SK-N-SH (cell line): ENCODE measurements at regions not wholly inside any gene's neighbourhood (a gene's known extent, or its start where the extent isn't known, plus 50 kb on each side); places are given as distances from the start of the nearest gene placed in this dataset.

Experiments
- CTCF ChIA-PET: fragments of 300-600, 350-600 bp; formaldehyde crosslinking; extraction: SDS; loops from one replicate; lab custom pipeline; 2021; lab: Yijun Ruan, JAX
- POLR2A ChIA-PET: fragments of 350-600 bp; sonication (Branson Sonifier 250); formaldehyde crosslinking; extraction: SDS; loops from one replicate; lab custom pipeline; 2020; ENCODE audit warnings: antibody characterized with exemption, inconsistent platforms; lab: Yijun Ruan, JAX
- DNase-seq: peaks from one replicate; pipeline ENCODE4 v3.0.0; 2012
- H2AFZ ChIP-seq: fragments of 200-600 bp; sonication (generic); 2 replicates; pipeline ENCODE4 v1.8.1; 2016; ENCODE audit warnings: antibody characterized with exemption, mild to moderate bottlenecking, low read depth
- H3F3A ChIP-seq: fragments of 200-600 bp; sonication (generic); replicated peaks from 2 replicates; pipeline ENCODE3; 2016; ENCODE audit warnings: antibody characterized with exemption, mild to moderate bottlenecking; ENCODE audit not compliant: insufficient read depth
- H3K27ac ChIP-seq, 2 experiments: fragments of 200-500 bp in 1 of 2; fragments of 200-600 bp in 1 of 2; sonication (Bioruptor generic) in 1 of 2; sonication (generic), shearing (Covaris generic) in 1 of 2; 2 replicates each; pipeline versions ENCODE4 v1.5.1 to v1.6.1; 2014 to 2016; ENCODE audit warnings: low read depth in 2 of 2, inconsistent platforms in 1 of 2, low read length in 1 of 2, mild to moderate bottlenecking in 1 of 2, mixed read lengths in 1 of 2
- H3K27me3 ChIP-seq: fragments of 200-600 bp; sonication (generic), shearing (Covaris generic); 2 replicates; pipeline ENCODE4 v1.6.1; 2016; ENCODE audit warnings: mixed run types; ENCODE audit not compliant: insufficient read depth
- H3K36me3 ChIP-seq, 2 experiments: fragments of 200-500 bp in 1 of 2; fragments of 200-600 bp in 1 of 2; sonication (Bioruptor generic) in 1 of 2; sonication (generic) in 1 of 2; replicated peaks in 1 of 2; 2 replicates each; pipeline versions ENCODE3 to v1.5.1; 2014 to 2016; ENCODE audit warnings: low read length in 1 of 2, mild to moderate bottlenecking in 1 of 2; ENCODE audit not compliant: insufficient read depth in 2 of 2, control insufficient read depth in 1 of 2
- H3K4me1 ChIP-seq, 2 experiments: fragments of 200-500 bp in 1 of 2; fragments of 200-600 bp in 1 of 2; sonication (Bioruptor generic) in 1 of 2; sonication (generic), shearing (Covaris generic) in 1 of 2; 2 replicates each; pipeline versions ENCODE4 v1.5.1 to v1.6.1; 2014 to 2016; ENCODE audit warnings: low read depth in 1 of 2, low read length in 1 of 2, mixed run types in 1 of 2; ENCODE audit not compliant: insufficient read depth in 2 of 2, control insufficient read depth in 1 of 2
- H3K4me2 ChIP-seq: fragments of 200-600 bp; sonication (generic), shearing (Covaris generic); 2 replicates; pipeline ENCODE4 v1.6.1; 2017; ENCODE audit warnings: mixed run types
- H3K4me3 ChIP-seq, 2 experiments: fragments of 200-500 bp in 1 of 2; fragments of 200-600 bp in 1 of 2; sonication (Bioruptor generic) in 1 of 2; sonication (generic), shearing (Covaris generic) in 1 of 2; 2 replicates each; pipeline versions ENCODE4 v1.5.1 to v1.8.1; 2014 to 2016; ENCODE audit warnings: low read depth in 2 of 2, inconsistent platforms in 1 of 2, low read length in 1 of 2, mild to moderate bottlenecking in 1 of 2, mixed read lengths in 1 of 2, moderate library complexity in 1 of 2
- H3K79me2 ChIP-seq: fragments of 200-600 bp; sonication (generic); 2 replicates; pipeline ENCODE4 v1.8.1; 2017; ENCODE audit warnings: mild to moderate bottlenecking; ENCODE audit not compliant: insufficient read depth
- H3K9ac ChIP-seq: fragments of 200-600 bp; sonication (generic); 2 replicates; pipeline ENCODE4 v1.6.1; 2017; ENCODE audit warnings: mixed run types
- H3K9me2 ChIP-seq: fragments of 200-600 bp; sonication (generic); 2 replicates; pipeline ENCODE4 v1.6.1; 2017; ENCODE audit warnings: mixed run types
- H3K9me3 ChIP-seq: fragments of 200-600 bp; sonication (generic); 2 replicates; pipeline ENCODE4 v1.6.1; 2017; ENCODE audit warnings: mixed run types, mild to moderate bottlenecking, moderate library complexity
- H4K20me1 ChIP-seq: fragments of 200-600 bp; sonication (generic); 2 replicates; pipeline ENCODE4 v1.6.1; 2017; ENCODE audit warnings: mild to moderate bottlenecking, mixed run types; ENCODE audit not compliant: insufficient read depth
- CHD2 ChIP-seq: fragments of 150-350 bp; IDR thresholded peaks from 2 replicates; pipeline ENCODE4 v1.6.1; 2018; ENCODE audit warnings: low read length; ENCODE audit not compliant: partially characterized antibody
- ELF1 ChIP-seq: IDR thresholded peaks from 2 replicates; pipeline ENCODE4 v1.4.0; 2012
- EP300 ChIP-seq, 2 experiments: IDR thresholded peaks; 2 replicates each; pipeline versions ENCODE4 v1.4.0 to v1.6.1; 2012; ENCODE audit warnings: borderline replicate concordance in 1 of 2, low read depth in 1 of 2, low read length in 1 of 2
- FOSL2 ChIP-seq: IDR thresholded peaks from 2 replicates; pipeline ENCODE4 v1.4.0; 2012; ENCODE audit warnings: low read depth, mild to moderate bottlenecking, moderate library complexity, borderline replicate concordance
- GABPA ChIP-seq: IDR thresholded peaks from 2 replicates; pipeline ENCODE4 v1.4.0; 2012; ENCODE audit warnings: low read depth, mild to moderate bottlenecking
- MXI1 ChIP-seq: IDR thresholded peaks from 2 replicates; pipeline ENCODE4 v1.6.1; 2012; ENCODE audit warnings: mild to moderate bottlenecking, low read depth, low read length, improper control_type of control experiment
- POLR2AphosphoS5 ChIP-seq: IDR thresholded peaks from 2 replicates; pipeline ENCODE4 v1.6.1; 2012; ENCODE audit warnings: low read depth, low read length
- RXRA ChIP-seq: IDR thresholded peaks from 2 replicates; pipeline ENCODE4 v1.4.0; 2012; ENCODE audit warnings: low read depth, mild to moderate bottlenecking, borderline replicate concordance
- SMC3 ChIP-seq: IDR thresholded peaks from 2 replicates; pipeline ENCODE4 v1.6.1; 2012; ENCODE audit warnings: low read depth, low read length, improper control_type of control experiment
- WGBS: methylation state at CpG from one replicate; pipeline ENCODE4 v1.1.6; 2017; ENCODE audit warnings: low lambda C conversion rate; 5-methylcytosine and 5-hydroxymethylcytosine counted together
- TF ChIP-seq, protein P1 (sequence below): IDR thresholded peaks from 2 replicates; pipeline ENCODE4 v1.6.1; 2012; ENCODE audit warnings: mild to moderate bottlenecking, low read depth, low read length, moderate library complexity
- TF ChIP-seq, protein P2 (sequence below): IDR thresholded peaks from 2 replicates; pipeline ENCODE4 v1.4.0; 2012; ENCODE audit warnings: low read depth
- TF ChIP-seq, protein P3 (sequence below): fragments of 150-350 bp; IDR thresholded peaks from 2 replicates; pipeline ENCODE4 v1.6.1; 2016; ENCODE audit warnings: mild to moderate bottlenecking, low read depth, low read length

DNA sequence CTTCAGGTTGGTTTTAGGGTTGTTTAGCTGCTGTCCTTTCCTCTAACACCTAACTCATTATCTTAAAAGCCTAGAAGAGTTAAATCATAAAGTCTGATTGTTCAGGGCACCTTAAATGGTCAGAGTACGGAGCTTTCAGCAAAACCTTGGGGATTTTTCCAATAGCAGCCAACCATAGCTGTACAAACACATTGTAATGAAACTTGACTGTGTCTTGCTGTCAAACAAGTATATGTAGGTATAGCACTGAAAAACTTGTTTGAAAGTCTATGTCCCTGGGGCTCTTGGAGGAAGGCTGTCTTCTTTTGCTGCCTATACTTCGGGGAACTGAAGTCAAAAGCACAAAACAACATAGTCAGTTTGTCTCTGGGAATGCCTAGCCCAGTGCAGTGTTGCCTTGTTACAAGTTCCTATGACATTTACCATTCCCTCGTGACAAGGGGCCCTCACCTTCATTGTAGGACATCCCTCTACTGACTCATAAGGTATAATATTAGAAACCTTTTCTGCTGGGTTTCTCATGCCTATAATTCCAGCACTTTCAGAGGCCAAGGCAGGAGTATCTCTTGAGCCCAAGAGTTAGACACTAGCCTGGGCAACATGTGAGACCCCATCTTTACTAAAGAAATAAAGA, 474.5 kb upstream of the NBEA start:
- Histone ChIP-seq H3K9me2 (no peaks in the 10 kb centered on the region), H3F3A (no peaks in the 10 kb centered on the region), H3K27me3 (no peaks in the 10 kb centered on the region), H3K36me3 (no peaks in the 10 kb centered on the region), H3K9me3 (no peaks in the 10 kb centered on the region), H3K4me3 (no peak overlapping the region), H3K79me2 (no peaks in the 10 kb centered on the region), H3K9ac (no peak overlapping the region), H4K20me1 (no peaks in the 10 kb centered on the region), H3K4me1 (peaks cover 0 to 3% of the 10 kb centered on the region in 2 experiments; a peak in 2 of 4 replicates), H2AFZ (no peak overlapping the region), H3K27ac (no peak overlapping the region), H3K4me2 (no peak overlapping the region)
- ChIA-PET CTCF (no interaction called here), POLR2A (no interaction called here)
- no peak for DNase-seq
- TF ChIP-seq POLR2AphosphoS5, result no peak
- TF ChIP-seq, protein P1, sequence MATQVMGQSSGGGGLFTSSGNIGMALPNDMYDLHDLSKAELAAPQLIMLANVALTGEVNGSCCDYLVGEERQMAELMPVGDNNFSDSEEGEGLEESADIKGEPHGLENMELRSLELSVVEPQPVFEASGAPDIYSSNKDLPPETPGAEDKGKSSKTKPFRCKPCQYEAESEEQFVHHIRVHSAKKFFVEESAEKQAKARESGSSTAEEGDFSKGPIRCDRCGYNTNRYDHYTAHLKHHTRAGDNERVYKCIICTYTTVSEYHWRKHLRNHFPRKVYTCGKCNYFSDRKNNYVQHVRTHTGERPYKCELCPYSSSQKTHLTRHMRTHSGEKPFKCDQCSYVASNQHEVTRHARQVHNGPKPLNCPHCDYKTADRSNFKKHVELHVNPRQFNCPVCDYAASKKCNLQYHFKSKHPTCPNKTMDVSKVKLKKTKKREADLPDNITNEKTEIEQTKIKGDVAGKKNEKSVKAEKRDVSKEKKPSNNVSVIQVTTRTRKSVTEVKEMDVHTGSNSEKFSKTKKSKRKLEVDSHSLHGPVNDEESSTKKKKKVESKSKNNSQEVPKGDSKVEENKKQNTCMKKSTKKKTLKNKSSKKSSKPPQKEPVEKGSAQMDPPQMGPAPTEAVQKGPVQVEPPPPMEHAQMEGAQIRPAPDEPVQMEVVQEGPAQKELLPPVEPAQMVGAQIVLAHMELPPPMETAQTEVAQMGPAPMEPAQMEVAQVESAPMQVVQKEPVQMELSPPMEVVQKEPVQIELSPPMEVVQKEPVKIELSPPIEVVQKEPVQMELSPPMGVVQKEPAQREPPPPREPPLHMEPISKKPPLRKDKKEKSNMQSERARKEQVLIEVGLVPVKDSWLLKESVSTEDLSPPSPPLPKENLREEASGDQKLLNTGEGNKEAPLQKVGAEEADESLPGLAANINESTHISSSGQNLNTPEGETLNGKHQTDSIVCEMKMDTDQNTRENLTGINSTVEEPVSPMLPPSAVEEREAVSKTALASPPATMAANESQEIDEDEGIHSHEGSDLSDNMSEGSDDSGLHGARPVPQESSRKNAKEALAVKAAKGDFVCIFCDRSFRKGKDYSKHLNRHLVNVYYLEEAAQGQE, result no peak
- no peak for TF ChIP-seq GABPA
- TF ChIP-seq ELF1, result no peak
- TF ChIP-seq CHD2, result no peak
- TF ChIP-seq FOSL2, result no peak
- TF ChIP-seq, protein P2, sequence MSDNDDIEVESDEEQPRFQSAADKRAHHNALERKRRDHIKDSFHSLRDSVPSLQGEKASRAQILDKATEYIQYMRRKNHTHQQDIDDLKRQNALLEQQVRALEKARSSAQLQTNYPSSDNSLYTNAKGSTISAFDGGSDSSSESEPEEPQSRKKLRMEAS, result no peak
- TF ChIP-seq, protein P3, sequence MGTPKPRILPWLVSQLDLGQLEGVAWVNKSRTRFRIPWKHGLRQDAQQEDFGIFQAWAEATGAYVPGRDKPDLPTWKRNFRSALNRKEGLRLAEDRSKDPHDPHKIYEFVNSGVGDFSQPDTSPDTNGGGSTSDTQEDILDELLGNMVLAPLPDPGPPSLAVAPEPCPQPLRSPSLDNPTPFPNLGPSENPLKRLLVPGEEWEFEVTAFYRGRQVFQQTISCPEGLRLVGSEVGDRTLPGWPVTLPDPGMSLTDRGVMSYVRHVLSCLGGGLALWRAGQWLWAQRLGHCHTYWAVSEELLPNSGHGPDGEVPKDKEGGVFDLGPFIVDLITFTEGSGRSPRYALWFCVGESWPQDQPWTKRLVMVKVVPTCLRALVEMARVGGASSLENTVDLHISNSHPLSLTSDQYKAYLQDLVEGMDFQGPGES, result no peak
- no peak for TF ChIP-seq MXI1
- TF ChIP-seq RXRA, result no peak
- no peak for TF ChIP-seq SMC3
- TF ChIP-seq EP300 (IDR thresholded peaks at IDR 0.05; ENCODE audit: borderline replicate concordance in 1 of 2, low read depth in 1 of 2, low read length in 1 of 2), result no peak
- WGBS, result 74% methylated on average over 3 of the region's 3 CpGs
